Parathyroid adenoma (tissue), 2 donors: ENCODE measurements at regions not wholly inside any gene's neighbourhood (a gene's known extent, or its start where the extent isn't known, plus 50 kb on each side); places are given as distances from the start of the nearest gene placed in this dataset.

ENCODE experiments used
- H2AFZ ChIP-seq: fragments of 300-600 bp; sonication (generic); one replicate; pipeline ENCODE4 v1.7.0; 2017; ENCODE audit warnings: antibody characterized with exemption, mild to moderate bottlenecking
- H3K27ac ChIP-seq: fragments of 300-600 bp; sonication (generic); one replicate; pipeline ENCODE4 v1.7.0; 2017
- H3K27me3 ChIP-seq: fragments of 300-600 bp; sonication (generic); one replicate; pipeline ENCODE4 v1.7.0; 2017; ENCODE audit warnings: low read length; ENCODE audit not compliant: control insufficient read depth, insufficient read depth
- H3K36me3 ChIP-seq: fragments of 300-600 bp; sonication (generic); one replicate; pipeline ENCODE4 v1.7.0; 2017; ENCODE audit warnings: low read length; ENCODE audit not compliant: control insufficient read depth, insufficient read depth
- H3K4me1 ChIP-seq: fragments of 300-600 bp; sonication (generic); one replicate; pipeline ENCODE4 v1.7.0; 2017; ENCODE audit warnings: control low read depth
- H3K4me2 ChIP-seq: fragments of 300-600 bp; sonication (generic); one replicate; pipeline ENCODE4 v1.7.0; 2017; ENCODE audit warnings: low read length
- H3K4me3 ChIP-seq: fragments of 300-600 bp; sonication (generic); one replicate; pipeline ENCODE4 v1.7.0; 2017; ENCODE audit warnings: low read depth, low read length
- H3K79me2 ChIP-seq: fragments of 300-600 bp; sonication (generic); one replicate; pipeline ENCODE4 v1.7.0; 2017; ENCODE audit warnings: control low read depth
- H3K9ac ChIP-seq: fragments of 300-600 bp; sonication (generic); one replicate; pipeline ENCODE4 v1.7.0; 2017; ENCODE audit warnings: mild to moderate bottlenecking
- H3K9me3 ChIP-seq: fragments of 300-600 bp; sonication (generic); one replicate; pipeline ENCODE4 v1.7.0; 2017; ENCODE audit warnings: low read length; ENCODE audit not compliant: control insufficient read depth
- CTCF ChIP-seq: fragments of 300-600 bp; sonication (generic); IDR thresholded peaks from one replicate; pipeline ENCODE4 v1.7.0; 2017; ENCODE audit warnings: antibody characterized with exemption, mild to moderate bottlenecking
- donor health status: primary hyperparathyroidism.

GRCh38 chr1:68975212-68975933, 478.5 kb upstream of the DEPDC1 start:
- Histone ChIP-seq H3K27me3 (peaks cover 3% of the 10 kb centered on the region), H3K9ac (no peak overlapping the region), H3K4me1 (no peaks in the 10 kb centered on the region), H2AFZ (no peak overlapping the region), H3K4me2 (no peak overlapping the region), H3K27ac (no peak overlapping the region), H3K4me3 (no peak overlapping the region), H3K9me3 (no peaks in the 10 kb centered on the region), H3K79me2 (no peaks in the 10 kb centered on the region), H3K36me3 (no peaks in the 10 kb centered on the region)
- no peak for TF ChIP-seq CTCF

DNA sequence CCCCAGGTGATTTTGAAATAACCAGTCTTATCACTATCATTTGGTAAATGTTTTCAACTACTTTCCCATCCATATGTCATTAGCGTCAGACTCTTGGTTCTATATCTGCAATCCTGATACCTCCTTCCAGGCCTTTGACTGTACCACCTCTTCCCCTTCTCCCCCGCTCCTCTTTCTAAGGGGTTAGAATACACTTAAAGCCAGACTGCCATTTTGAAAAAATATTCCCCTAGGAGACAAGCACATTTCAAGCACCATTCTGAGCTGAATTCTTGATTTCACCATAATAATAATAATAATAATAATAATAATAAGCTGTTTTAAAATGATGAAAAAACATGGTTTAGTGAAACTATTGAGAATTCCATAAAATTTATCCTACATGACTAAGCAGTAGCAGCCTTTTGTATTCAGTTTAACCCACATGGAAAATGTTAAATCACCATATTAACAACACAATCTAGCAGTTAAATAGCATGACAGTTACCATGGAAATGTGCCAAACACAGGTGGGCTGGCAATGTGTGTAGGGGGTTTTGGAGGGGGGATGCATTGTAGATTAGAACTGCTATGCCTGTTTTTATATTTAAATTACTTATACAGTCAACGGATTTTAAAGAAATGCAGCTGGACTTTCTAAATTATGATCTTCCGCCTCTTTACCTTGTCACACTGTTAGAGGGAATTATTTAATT, 480.2 kb upstream of the DEPDC1 start:
- Histone ChIP-seq H3K4me1 (no peaks in the 10 kb centered on the region), H3K9ac (no peak overlapping the region), H3K27ac (no peak overlapping the region), H3K27me3 (peaks cover 3% of the 10 kb centered on the region), H3K79me2 (no peaks in the 10 kb centered on the region), H3K4me2 (no peak overlapping the region), H3K36me3 (no peaks in the 10 kb centered on the region), H3K9me3 (no peaks in the 10 kb centered on the region), H2AFZ (no peak overlapping the region), H3K4me3 (no peak overlapping the region)
- no peak for TF ChIP-seq CTCF

- Histone ChIP-seq H3K36me3 (no peaks in the 10 kb centered on the region), H3K4me3 (no peak overlapping the region), H3K27me3 (peaks cover 3% of the 10 kb centered on the region), H3K9me3 (no peaks in the 10 kb centered on the region), H3K4me2 (no peak overlapping the region), H3K4me1 (no peaks in the 10 kb centered on the region), H3K27ac (no peak overlapping the region), H2AFZ (no peak overlapping the region), H3K79me2 (no peaks in the 10 kb centered on the region), H3K9ac (no peak overlapping the region)
- no peak for TF ChIP-seq CTCF
Observed at GRCh38 chr1:68979891-68980290, 483.0 kb upstream of the DEPDC1 start.

DNA sequence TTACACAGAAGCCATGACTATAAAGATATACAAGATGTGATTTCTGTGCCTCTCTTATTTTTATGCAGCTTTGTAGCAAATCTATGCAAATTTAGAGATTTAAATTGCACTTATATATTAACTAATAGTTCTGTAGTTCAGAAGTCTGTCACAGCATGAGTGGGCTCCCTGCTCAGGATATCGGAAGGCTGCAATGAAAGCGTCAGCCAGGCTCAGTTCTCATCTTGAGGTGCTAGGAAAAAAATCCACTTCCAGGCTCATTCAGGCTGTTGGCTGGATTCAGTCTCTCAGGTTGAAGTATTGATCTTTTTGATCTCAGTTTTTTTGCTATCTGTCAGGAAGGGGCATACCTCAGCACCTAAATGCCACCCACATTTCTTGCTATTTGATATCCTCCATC, 487.4 kb upstream of the DEPDC1 start:
- no peak overlapping the region for H2AFZ ChIP-seq
- H3K9ac ChIP-seq, result no peak overlapping the region
- no peak overlapping the region for H3K27ac ChIP-seq
- no peak overlapping the region for H3K4me3 ChIP-seq
- no peaks in the 10 kb centered on the region for H3K27me3 ChIP-seq
- H3K79me2 ChIP-seq, result no peaks in the 10 kb centered on the region
- no peak for TF ChIP-seq CTCF
- H3K4me2 ChIP-seq, result no peak overlapping the region
- no peaks in the 10 kb centered on the region for H3K36me3 ChIP-seq
- H3K4me1 ChIP-seq, result no peaks in the 10 kb centered on the region
- no peaks in the 10 kb centered on the region for H3K9me3 ChIP-seq
